ENCODE measurements at regions not wholly inside any gene's neighbourhood (a gene's known extent, or its start where the extent isn't known, plus 50 kb on each side); places are given as distances from the start of the nearest gene placed in this dataset.
"Not testable (repeated sequence)": the region's sequence is repeated elsewhere in the genome, so short reads cannot be mapped to it uniquely, and the experiment has no call there.

GRCh38 chr6:23821141-23821540 is 304.9 kb upstream of the NRSN1 start:
- TF ChIP-seq, protein P1, sequence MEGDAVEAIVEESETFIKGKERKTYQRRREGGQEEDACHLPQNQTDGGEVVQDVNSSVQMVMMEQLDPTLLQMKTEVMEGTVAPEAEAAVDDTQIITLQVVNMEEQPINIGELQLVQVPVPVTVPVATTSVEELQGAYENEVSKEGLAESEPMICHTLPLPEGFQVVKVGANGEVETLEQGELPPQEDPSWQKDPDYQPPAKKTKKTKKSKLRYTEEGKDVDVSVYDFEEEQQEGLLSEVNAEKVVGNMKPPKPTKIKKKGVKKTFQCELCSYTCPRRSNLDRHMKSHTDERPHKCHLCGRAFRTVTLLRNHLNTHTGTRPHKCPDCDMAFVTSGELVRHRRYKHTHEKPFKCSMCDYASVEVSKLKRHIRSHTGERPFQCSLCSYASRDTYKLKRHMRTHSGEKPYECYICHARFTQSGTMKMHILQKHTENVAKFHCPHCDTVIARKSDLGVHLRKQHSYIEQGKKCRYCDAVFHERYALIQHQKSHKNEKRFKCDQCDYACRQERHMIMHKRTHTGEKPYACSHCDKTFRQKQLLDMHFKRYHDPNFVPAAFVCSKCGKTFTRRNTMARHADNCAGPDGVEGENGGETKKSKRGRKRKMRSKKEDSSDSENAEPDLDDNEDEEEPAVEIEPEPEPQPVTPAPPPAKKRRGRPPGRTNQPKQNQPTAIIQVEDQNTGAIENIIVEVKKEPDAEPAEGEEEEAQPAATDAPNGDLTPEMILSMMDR (IDR thresholded peaks at IDR 0.05; ENCODE audit: poor library complexity), result not testable (repeated sequence)
- not testable (repeated sequence) for TF ChIP-seq EZH2 (IDR thresholded peaks at IDR 0.05; ENCODE audit: borderline replicate concordance)
